OCI-LY7 (cell line): ENCODE measurements at regions not wholly inside any gene's neighbourhood (a gene's known extent, or its start where the extent isn't known, plus 50 kb on each side); places are given as distances from the start of the nearest gene placed in this dataset.

ENCODE experiments used
- CTCF ChIP-seq: fragments of 200-600 bp; sonication (generic); conservative IDR thresholded peaks from 2 replicates; pipeline ENCODE4 v1.5.1; 2014; ENCODE audit warnings: mild to moderate bottlenecking, antibody characterized with exemption, low read length, moderate library complexity, mixed read lengths
- EZH2phosphoT487 ChIP-seq: fragments of 200-600 bp; sonication (generic); IDR thresholded peaks from 2 replicates; pipeline ENCODE4 v1.6.1; 2018; ENCODE audit warnings: low read depth, borderline replicate concordance, mild to moderate bottlenecking, mixed run types, antibody characterized with exemption, low read length, moderate library complexity, mixed read lengths

- TF ChIP-seq CTCF, result no peak
- TF ChIP-seq EZH2phosphoT487, result no peak
Observed at GRCh38 chr6:170052991-170053821, 237.7 kb downstream of the DLL1 start.
